RKO (cell line): ENCODE measurements at regions not wholly inside any gene's neighbourhood (a gene's known extent, or its start where the extent isn't known, plus 50 kb on each side); places are given as distances from the start of the nearest gene placed in this dataset.

Experiments used
- DNase-seq: peaks from one replicate; pipeline ENCODE4 v3.0.0-alpha.2; 2016; ENCODE audit warnings: low spot score

- DNase-seq, result no peak
These were observed 54.2 kb downstream of the S1PR1 start for GRCh38 chr1:101290922-101291561.

- no peak for DNase-seq
These were observed 55.0 kb downstream of the S1PR1 start for GRCh38 chr1:101291562-101292380.

GRCh38 chr1:101293461-101294051, 56.7 kb downstream of the S1PR1 start:
- DNase-seq, result no peak

- no peak for DNase-seq
These were observed 58.4 kb downstream of the S1PR1 start for GRCh38 chr1:101295209-101295608.

GRCh38 chr1:101298663-101299062, 61.8 kb downstream of the S1PR1 start:
- DNase-seq, result no peak

- no peak for DNase-seq
These were observed 62.3 kb downstream of the S1PR1 start for GRCh38 chr1:101299141-101299540.

GRCh38 chr1:101299710-101300109, 62.9 kb downstream of the S1PR1 start:
- no peak for DNase-seq

- no peak for DNase-seq
These were observed 64.1 kb downstream of the S1PR1 start for GRCh38 chr1:101300916-101301315.

GRCh38 chr1:101301446-101302057, 64.7 kb downstream of the S1PR1 start:
- no peak for DNase-seq

- peak; percentile 51 for DNase-seq
These were observed 66.2 kb downstream of the S1PR1 start for GRCh38 chr1:101302831-101303511.

GRCh38 chr1:101307985-101308689, 71.3 kb downstream of the S1PR1 start:
- DNase-seq, result no peak

- no peak for DNase-seq
These were observed 72.1 kb downstream of the S1PR1 start for GRCh38 chr1:101308935-101309333.

GRCh38 chr1:101309334-101310311, 72.8 kb downstream of the S1PR1 start:
- DNase-seq, result peak; percentile 53

GRCh38 chr1:101310506-101310905, 73.7 kb downstream of the S1PR1 start:
- DNase-seq, result no peak

- no peak for DNase-seq
These were observed 74.5 kb downstream of the S1PR1 start for GRCh38 chr1:101311146-101311920.

GRCh38 chr1:101312147-101312546, 75.3 kb downstream of the S1PR1 start:
- DNase-seq, result no peak

GRCh38 chr1:101313356-101313755, 76.5 kb downstream of the S1PR1 start:
- DNase-seq, result no peak

GRCh38 chr1:101314244-101314643, 77.4 kb downstream of the S1PR1 start:
- DNase-seq, result peak; percentile 51

- no peak for DNase-seq
These were observed 79.4 kb downstream of the S1PR1 start for GRCh38 chr1:101316256-101316655.

- DNase-seq, result no peak
These were observed 80.0 kb downstream of the S1PR1 start for GRCh38 chr1:101316799-101317198.
